GM23338 (cell line): ENCODE measurements at regions not wholly inside any gene's neighbourhood (a gene's known extent, or its start where the extent isn't known, plus 50 kb on each side); places are given as distances from the start of the nearest gene placed in this dataset.

Source experiments
- ATAC-seq: fragments of 200-7000 bp; cut with Tn5 transposase; 3 replicates; pipeline ENCODE4 v1.9.1; 2020
- DNase-seq: peaks from one replicate; pipeline ENCODE4 v3.0.0-alpha.2; 2015; ENCODE audit warnings: low spot score
- H2AFZ ChIP-seq: fragments of 200-600 bp; sonication (generic); 2 replicates; pipeline ENCODE4 v1.8.0; 2016; ENCODE audit warnings: antibody characterized with exemption, mild to moderate bottlenecking, moderate library complexity
- H3F3A ChIP-seq: fragments of 200-600 bp; sonication (generic); replicated peaks from 2 replicates; pipeline ENCODE4 v1.8.0; 2017; ENCODE audit warnings: antibody characterized with exemption, mixed run types, low read depth
- H3K27ac ChIP-seq: fragments of 200-600 bp; sonication (generic); 2 replicates; pipeline ENCODE4 v1.6.1; 2016; ENCODE audit warnings: low read depth
- H3K27me3 ChIP-seq: fragments of 200-600 bp; sonication (generic); 2 replicates; pipeline ENCODE4 v1.8.0; 2016; ENCODE audit warnings: mild to moderate bottlenecking, mixed run types, moderate library complexity; ENCODE audit not compliant: insufficient read depth
- H3K36me3 ChIP-seq: fragments of 200-600 bp; sonication (generic); 2 replicates; pipeline ENCODE4 v1.8.0; 2016; ENCODE audit warnings: mild to moderate bottlenecking; ENCODE audit not compliant: insufficient read depth
- H3K4me1 ChIP-seq: fragments of 200-600 bp; sonication (generic); 2 replicates; pipeline ENCODE4 v1.8.0; 2016; ENCODE audit warnings: mild to moderate bottlenecking, moderate library complexity; ENCODE audit not compliant: insufficient read depth
- H3K4me2 ChIP-seq: fragments of 200-600 bp; sonication (generic); 2 replicates; pipeline ENCODE4 v1.7.1; 2017; ENCODE audit warnings: mixed run types
- H3K4me3 ChIP-seq: fragments of 200-600 bp; sonication (generic); 2 replicates; pipeline ENCODE4 v1.6.1; 2016; ENCODE audit warnings: mixed run types
- H3K79me2 ChIP-seq: fragments of 200-600 bp; sonication (generic); replicated peaks from 2 replicates; pipeline ENCODE4 v1.8.0; 2017; ENCODE audit warnings: mild to moderate bottlenecking; ENCODE audit not compliant: insufficient read depth
- H3K9me2 ChIP-seq: fragments of 200-600 bp; sonication (generic); 2 replicates; pipeline ENCODE4 v1.8.0; 2017; ENCODE audit not compliant: insufficient read depth
- H4K20me1 ChIP-seq: fragments of 200-600 bp; sonication (generic); replicated peaks from 2 replicates; pipeline ENCODE4 v1.8.0; 2017; ENCODE audit warnings: mild to moderate bottlenecking; ENCODE audit not compliant: insufficient read depth
- H3K27ac Mint-ChIP-seq: 2 replicates; pipeline ENCODE4 v1.8.0; 2020; ENCODE audit warnings: inconsistent platforms, mild to moderate bottlenecking, moderate library complexity, mixed read lengths
- H3K27me3 Mint-ChIP-seq: 3 replicates; pipeline ENCODE4 v1.8.0; 2022; ENCODE audit warnings: low read depth, mild to moderate bottlenecking, moderate library complexity, mixed read lengths, inconsistent platforms; ENCODE audit not compliant: insufficient read depth, poor library complexity
- H3K36me3 Mint-ChIP-seq: 3 replicates; pipeline ENCODE4 v1.8.0; 2021; ENCODE audit warnings: low read depth, mild to moderate bottlenecking, inconsistent platforms, moderate library complexity, mixed read lengths
- H3K4me1 Mint-ChIP-seq: 3 replicates; pipeline ENCODE4 v1.8.0; 2020; ENCODE audit warnings: mild to moderate bottlenecking, inconsistent platforms, mixed read lengths
- H3K4me3 Mint-ChIP-seq: 3 replicates; pipeline ENCODE4 v1.8.0; 2021; ENCODE audit warnings: moderate library complexity, mild to moderate bottlenecking, inconsistent platforms, mixed read lengths
- H3K9me3 Mint-ChIP-seq: 3 replicates; pipeline ENCODE4 v1.8.0; 2020; ENCODE audit warnings: moderate library complexity, mild to moderate bottlenecking, inconsistent platforms, mixed read lengths
- CREB1 ChIP-seq: fragments of 250-450 bp; sonication (Bioruptor Pico); IDR thresholded peaks from 2 replicates; pipeline ENCODE4 v1.5.0; 2020; ENCODE audit warnings: low read depth, mild to moderate bottlenecking, moderate library complexity
- EZH2 ChIP-seq: fragments of 200-600 bp; sonication (generic); IDR thresholded peaks from one replicate; pipeline ENCODE4 v1.8.0; 2017; ENCODE audit warnings: antibody characterized with exemption, mild to moderate bottlenecking, low read depth; ENCODE audit not compliant: unreplicated experiment
- EZH2phosphoT487 ChIP-seq: fragments of 200-600 bp; sonication (generic); IDR thresholded peaks from one replicate; pipeline ENCODE4 v1.8.1; 2018; ENCODE audit warnings: antibody characterized with exemption; ENCODE audit not compliant: unreplicated experiment
- JUNB ChIP-seq: IDR thresholded peaks from one replicate; pipeline ENCODE4 v1.6.1; 2016; ENCODE audit warnings: antibody characterized with exemption; ENCODE audit not compliant: unreplicated experiment
- NANOG ChIP-seq: IDR thresholded peaks from 2 replicates; pipeline ENCODE4 v1.6.1; 2016; ENCODE audit warnings: antibody characterized with exemption, borderline replicate concordance
- POLR2AphosphoS5 ChIP-seq: IDR thresholded peaks from 2 replicates; pipeline ENCODE4 v1.6.1; 2016; ENCODE audit warnings: antibody characterized with exemption, low read depth
- STAT1 ChIP-seq: IDR thresholded peaks from one replicate; pipeline ENCODE4 v1.6.1; 2016; ENCODE audit warnings: antibody characterized with exemption; ENCODE audit not compliant: unreplicated experiment
- ZNF114 ChIP-seq: fragments of 250-450 bp; sonication (Bioruptor Pico); IDR thresholded peaks from 2 replicates; pipeline ENCODE4 v1.5.0; 2020; ENCODE audit warnings: mild to moderate bottlenecking, moderate library complexity
- ZNF331 ChIP-seq: fragments of 250-450 bp; sonication (Bioruptor Pico); IDR thresholded peaks from 2 replicates; pipeline ENCODE4 v1.5.0; 2020; ENCODE audit warnings: low read depth, mild to moderate bottlenecking, moderate library complexity
- TF ChIP-seq, protein P1 (sequence below): fragments of 250-450 bp; sonication (Bioruptor Pico); IDR thresholded peaks from 2 replicates; pipeline ENCODE4 v1.5.0; 2020; ENCODE audit warnings: mild to moderate bottlenecking, moderate library complexity
- TF ChIP-seq, protein P2 (sequence below): IDR thresholded peaks from one replicate; pipeline ENCODE4 v1.6.1; 2018; ENCODE audit warnings: antibody characterized with exemption; ENCODE audit not compliant: unreplicated experiment
- TF ChIP-seq, protein P3 (sequence below), 2 experiments: fragments of 200-600 bp in 1 of 2; sonication (generic) in 1 of 2; conservative IDR thresholded peaks; 2 replicates each; pipeline versions ENCODE4 v1.5.1 to v1.6.1; 2016 to 2017; ENCODE audit warnings: antibody characterized with exemption in 2 of 2, low read depth in 2 of 2, mild to moderate bottlenecking in 2 of 2, moderate library complexity in 1 of 2
- TF ChIP-seq, protein P4 (sequence below): IDR thresholded peaks from 2 replicates; pipeline ENCODE4 v1.6.1; 2016; ENCODE audit warnings: antibody characterized with exemption

DNA sequence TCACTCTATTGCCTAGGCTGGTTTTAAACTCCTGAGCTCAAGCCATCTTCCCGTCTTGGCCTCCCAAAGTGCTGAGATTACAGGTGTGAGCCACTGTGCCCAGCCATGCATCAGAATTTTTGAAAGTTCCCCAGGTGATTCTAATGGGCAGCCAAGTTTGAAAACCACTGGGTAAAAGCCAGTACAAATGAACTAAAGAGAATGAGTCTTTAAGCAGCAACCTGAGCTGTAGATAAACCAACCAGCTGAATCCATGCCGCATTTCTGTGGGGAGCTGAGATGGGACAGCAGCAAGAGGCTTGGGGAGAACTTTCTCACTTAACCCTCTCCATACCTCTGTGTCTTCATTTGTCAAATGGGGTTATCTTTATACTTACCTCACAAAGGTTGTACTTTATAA is 67.5 kb downstream of the VEGFA start:
- H3K4me3 Mint-ChIP-seq: no peak overlapping the region
- 0 out of 2 replicates have a peak, but pooled peaks cover 3% of the 10 kb centered on the region for H3K9me2 ChIP-seq
- H2AFZ ChIP-seq: peak overlapping the region; percentile 80; the same call in 1 of the 2 replicates
- H3K27ac ChIP-seq: no peak overlapping the region
- no peak overlapping the region for H3K4me3 ChIP-seq
- no peaks in the 10 kb centered on the region for H4K20me1 ChIP-seq
- H3K27me3 ChIP-seq: no peaks in the 10 kb centered on the region
- ATAC-seq (no peak), DNase-seq (no peak)
- H3K4me1 Mint-ChIP-seq: peaks cover 14% of the 10 kb centered on the region
- no peaks in the 10 kb centered on the region for H3K9me3 Mint-ChIP-seq
- H3K27ac Mint-ChIP-seq: no peak overlapping the region
- TF ChIP-seq POLR2AphosphoS5 (no peak), JUNB (no peak), ZNF331 (CRISPR knock-in tag) (no peak), NANOG (no peak), EZH2 (no peak), EZH2phosphoT487 (no peak), ZNF114 (CRISPR knock-in tag) (no peak), STAT1 (no peak), CREB1 (CRISPR knock-in tag) (no peak)
- TF ChIP-seq, protein P1, sequence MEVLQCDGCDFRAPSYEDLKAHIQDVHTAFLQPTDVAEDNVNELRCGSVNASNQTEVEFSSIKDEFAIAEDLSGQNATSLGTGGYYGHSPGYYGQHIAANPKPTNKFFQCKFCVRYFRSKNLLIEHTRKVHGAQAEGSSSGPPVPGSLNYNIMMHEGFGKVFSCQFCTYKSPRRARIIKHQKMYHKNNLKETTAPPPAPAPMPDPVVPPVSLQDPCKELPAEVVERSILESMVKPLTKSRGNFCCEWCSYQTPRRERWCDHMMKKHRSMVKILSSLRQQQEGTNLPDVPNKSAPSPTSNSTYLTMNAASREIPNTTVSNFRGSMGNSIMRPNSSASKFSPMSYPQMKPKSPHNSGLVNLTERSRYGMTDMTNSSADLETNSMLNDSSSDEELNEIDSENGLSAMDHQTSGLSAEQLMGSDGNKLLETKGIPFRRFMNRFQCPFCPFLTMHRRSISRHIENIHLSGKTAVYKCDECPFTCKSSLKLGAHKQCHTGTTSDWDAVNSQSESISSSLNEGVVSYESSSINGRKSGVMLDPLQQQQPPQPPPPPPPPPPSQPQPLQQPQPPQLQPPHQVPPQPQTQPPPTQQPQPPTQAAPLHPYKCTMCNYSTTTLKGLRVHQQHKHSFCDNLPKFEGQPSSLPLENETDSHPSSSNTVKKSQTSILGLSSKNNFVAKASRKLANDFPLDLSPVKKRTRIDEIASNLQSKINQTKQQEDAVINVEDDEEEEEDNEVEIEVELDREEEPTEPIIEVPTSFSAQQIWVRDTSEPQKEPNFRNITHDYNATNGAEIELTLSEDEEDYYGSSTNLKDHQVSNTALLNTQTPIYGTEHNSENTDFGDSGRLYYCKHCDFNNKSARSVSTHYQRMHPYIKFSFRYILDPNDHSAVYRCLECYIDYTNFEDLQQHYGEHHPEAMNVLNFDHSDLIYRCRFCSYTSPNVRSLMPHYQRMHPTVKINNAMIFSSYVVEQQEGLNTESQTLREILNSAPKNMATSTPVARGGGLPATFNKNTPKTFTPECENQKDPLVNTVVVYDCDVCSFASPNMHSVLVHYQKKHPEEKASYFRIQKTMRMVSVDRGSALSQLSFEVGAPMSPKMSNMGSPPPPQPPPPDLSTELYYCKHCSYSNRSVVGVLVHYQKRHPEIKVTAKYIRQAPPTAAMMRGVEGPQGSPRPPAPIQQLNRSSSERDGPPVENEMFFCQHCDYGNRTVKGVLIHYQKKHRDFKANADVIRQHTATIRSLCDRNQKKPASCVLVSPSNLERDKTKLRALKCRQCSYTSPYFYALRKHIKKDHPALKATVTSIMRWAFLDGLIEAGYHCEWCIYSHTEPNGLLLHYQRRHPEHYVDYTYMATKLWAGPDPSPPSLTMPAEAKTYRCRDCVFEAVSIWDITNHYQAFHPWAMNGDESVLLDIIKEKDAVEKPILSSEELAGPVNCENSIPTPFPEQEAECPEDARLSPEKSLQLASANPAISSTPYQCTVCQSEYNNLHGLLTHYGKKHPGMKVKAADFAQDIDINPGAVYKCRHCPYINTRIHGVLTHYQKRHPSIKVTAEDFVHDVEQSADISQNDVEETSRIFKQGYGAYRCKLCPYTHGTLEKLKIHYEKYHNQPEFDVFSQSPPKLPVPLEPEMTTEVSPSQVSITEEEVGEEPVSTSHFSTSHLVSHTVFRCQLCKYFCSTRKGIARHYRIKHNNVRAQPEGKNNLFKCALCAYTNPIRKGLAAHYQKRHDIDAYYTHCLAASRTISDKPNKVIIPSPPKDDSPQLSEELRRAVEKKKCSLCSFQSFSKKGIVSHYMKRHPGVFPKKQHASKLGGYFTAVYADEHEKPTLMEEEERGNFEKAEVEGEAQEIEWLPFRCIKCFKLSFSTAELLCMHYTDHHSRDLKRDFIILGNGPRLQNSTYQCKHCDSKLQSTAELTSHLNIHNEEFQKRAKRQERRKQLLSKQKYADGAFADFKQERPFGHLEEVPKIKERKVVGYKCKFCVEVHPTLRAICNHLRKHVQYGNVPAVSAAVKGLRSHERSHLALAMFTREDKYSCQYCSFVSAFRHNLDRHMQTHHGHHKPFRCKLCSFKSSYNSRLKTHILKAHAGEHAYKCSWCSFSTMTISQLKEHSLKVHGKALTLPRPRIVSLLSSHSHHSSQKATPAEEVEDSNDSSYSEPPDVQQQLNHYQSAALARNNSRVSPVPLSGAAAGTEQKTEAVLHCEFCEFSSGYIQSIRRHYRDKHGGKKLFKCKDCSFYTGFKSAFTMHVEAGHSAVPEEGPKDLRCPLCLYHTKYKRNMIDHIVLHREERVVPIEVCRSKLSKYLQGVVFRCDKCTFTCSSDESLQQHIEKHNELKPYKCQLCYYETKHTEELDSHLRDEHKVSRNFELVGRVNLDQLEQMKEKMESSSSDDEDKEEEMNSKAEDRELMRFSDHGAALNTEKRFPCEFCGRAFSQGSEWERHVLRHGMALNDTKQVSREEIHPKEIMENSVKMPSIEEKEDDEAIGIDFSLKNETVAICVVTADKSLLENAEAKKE (CRISPR knock-in tag): no peak
- TF ChIP-seq, protein P2, sequence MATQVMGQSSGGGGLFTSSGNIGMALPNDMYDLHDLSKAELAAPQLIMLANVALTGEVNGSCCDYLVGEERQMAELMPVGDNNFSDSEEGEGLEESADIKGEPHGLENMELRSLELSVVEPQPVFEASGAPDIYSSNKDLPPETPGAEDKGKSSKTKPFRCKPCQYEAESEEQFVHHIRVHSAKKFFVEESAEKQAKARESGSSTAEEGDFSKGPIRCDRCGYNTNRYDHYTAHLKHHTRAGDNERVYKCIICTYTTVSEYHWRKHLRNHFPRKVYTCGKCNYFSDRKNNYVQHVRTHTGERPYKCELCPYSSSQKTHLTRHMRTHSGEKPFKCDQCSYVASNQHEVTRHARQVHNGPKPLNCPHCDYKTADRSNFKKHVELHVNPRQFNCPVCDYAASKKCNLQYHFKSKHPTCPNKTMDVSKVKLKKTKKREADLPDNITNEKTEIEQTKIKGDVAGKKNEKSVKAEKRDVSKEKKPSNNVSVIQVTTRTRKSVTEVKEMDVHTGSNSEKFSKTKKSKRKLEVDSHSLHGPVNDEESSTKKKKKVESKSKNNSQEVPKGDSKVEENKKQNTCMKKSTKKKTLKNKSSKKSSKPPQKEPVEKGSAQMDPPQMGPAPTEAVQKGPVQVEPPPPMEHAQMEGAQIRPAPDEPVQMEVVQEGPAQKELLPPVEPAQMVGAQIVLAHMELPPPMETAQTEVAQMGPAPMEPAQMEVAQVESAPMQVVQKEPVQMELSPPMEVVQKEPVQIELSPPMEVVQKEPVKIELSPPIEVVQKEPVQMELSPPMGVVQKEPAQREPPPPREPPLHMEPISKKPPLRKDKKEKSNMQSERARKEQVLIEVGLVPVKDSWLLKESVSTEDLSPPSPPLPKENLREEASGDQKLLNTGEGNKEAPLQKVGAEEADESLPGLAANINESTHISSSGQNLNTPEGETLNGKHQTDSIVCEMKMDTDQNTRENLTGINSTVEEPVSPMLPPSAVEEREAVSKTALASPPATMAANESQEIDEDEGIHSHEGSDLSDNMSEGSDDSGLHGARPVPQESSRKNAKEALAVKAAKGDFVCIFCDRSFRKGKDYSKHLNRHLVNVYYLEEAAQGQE: no peak
- TF ChIP-seq, protein P3, sequence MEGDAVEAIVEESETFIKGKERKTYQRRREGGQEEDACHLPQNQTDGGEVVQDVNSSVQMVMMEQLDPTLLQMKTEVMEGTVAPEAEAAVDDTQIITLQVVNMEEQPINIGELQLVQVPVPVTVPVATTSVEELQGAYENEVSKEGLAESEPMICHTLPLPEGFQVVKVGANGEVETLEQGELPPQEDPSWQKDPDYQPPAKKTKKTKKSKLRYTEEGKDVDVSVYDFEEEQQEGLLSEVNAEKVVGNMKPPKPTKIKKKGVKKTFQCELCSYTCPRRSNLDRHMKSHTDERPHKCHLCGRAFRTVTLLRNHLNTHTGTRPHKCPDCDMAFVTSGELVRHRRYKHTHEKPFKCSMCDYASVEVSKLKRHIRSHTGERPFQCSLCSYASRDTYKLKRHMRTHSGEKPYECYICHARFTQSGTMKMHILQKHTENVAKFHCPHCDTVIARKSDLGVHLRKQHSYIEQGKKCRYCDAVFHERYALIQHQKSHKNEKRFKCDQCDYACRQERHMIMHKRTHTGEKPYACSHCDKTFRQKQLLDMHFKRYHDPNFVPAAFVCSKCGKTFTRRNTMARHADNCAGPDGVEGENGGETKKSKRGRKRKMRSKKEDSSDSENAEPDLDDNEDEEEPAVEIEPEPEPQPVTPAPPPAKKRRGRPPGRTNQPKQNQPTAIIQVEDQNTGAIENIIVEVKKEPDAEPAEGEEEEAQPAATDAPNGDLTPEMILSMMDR (conservative IDR thresholded peaks at IDR 0.05; ENCODE audit: low read depth in 2 of 2): no peak
- TF ChIP-seq, protein P4, sequence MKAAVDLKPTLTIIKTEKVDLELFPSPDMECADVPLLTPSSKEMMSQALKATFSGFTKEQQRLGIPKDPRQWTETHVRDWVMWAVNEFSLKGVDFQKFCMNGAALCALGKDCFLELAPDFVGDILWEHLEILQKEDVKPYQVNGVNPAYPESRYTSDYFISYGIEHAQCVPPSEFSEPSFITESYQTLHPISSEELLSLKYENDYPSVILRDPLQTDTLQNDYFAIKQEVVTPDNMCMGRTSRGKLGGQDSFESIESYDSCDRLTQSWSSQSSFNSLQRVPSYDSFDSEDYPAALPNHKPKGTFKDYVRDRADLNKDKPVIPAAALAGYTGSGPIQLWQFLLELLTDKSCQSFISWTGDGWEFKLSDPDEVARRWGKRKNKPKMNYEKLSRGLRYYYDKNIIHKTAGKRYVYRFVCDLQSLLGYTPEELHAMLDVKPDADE: no peak
- H3K4me2 ChIP-seq: no peak overlapping the region
- H3K36me3 ChIP-seq: no peaks in the 10 kb centered on the region
- peaks cover 3% of the 10 kb centered on the region; the same call in 1 of the 2 replicates for H3K4me1 ChIP-seq
- H3K27me3 Mint-ChIP-seq: peaks cover 3% of the 10 kb centered on the region
- H3K36me3 Mint-ChIP-seq: no peaks in the 10 kb centered on the region
- H3K79me2 ChIP-seq: no peaks in the 10 kb centered on the region
- H3F3A ChIP-seq: no peaks in the 10 kb centered on the region
